Psoas muscle (tissue), 7 donors: ENCODE measurements at regions not wholly inside any gene's neighbourhood (a gene's known extent, or its start where the extent isn't known, plus 50 kb on each side); places are given as distances from the start of the nearest gene placed in this dataset.

Source experiments
- ATAC-seq, 4 donors: fragments of 200-7000 bp; cut with Tn5 transposase; one replicate each; pipeline ENCODE4 v1.9.1; 2020; ENCODE audit warnings: moderate library complexity in 3 of 4, mild to moderate bottlenecking in 2 of 4
- DNase-seq, 2 donors: peaks; one replicate each; pipeline ENCODE4 v3.0.0-alpha.2; 2020
- H3K27ac ChIP-seq: fragments of 200-600 bp; one replicate; pipeline ENCODE4 v1.8.0; 2022
- H3K27me3 ChIP-seq, 3 donors: fragments of 200-600 bp in 1 of 3; one replicate each; pipeline versions ENCODE4 v1.6.1 to v1.8.0; 2013 to 2022; ENCODE audit warnings: low read length in 2 of 3, mild to moderate bottlenecking in 2 of 3, moderate library complexity in 1 of 3; ENCODE audit not compliant: insufficient read depth in 3 of 3
- H3K36me3 ChIP-seq, 2 donors: fragments of 200-600 bp in 1 of 2; one replicate each; pipeline versions ENCODE4 v1.6.1 to v1.8.0; 2013 to 2022; ENCODE audit warnings: low read depth in 1 of 2, mild to moderate bottlenecking in 1 of 2, moderate library complexity in 1 of 2; ENCODE audit not compliant: insufficient read depth in 1 of 2
- H3K4me1 ChIP-seq: fragments of 200-600 bp; one replicate; pipeline ENCODE4 v1.8.0; 2022
- H3K4me3 ChIP-seq: fragments of 200-600 bp; one replicate; pipeline ENCODE4 v1.8.0; 2022; ENCODE audit warnings: mild to moderate bottlenecking
- H3K9me3 ChIP-seq: fragments of 200-600 bp; one replicate; pipeline ENCODE4 v1.8.0; 2022
- CTCF ChIP-seq: fragments of 200-600 bp; IDR thresholded peaks from one replicate; pipeline ENCODE4 v1.8.0; 2022; ENCODE audit warnings: antibody characterized with exemption
- WGBS, 3 donors: extraction: QIAGEN DNeasy Blood & Tissue Kit; methylation state at CpG; one replicate each; pipeline versions ENCODE4 v1.1.6 to v1.1.7; 2013; 5-methylcytosine and 5-hydroxymethylcytosine counted together
- intact Hi-C, 2 donors: fragments of 100-400 bp; cut with DNase I; formaldehyde crosslinking; loops; one replicate each; pipeline versions ENCODE4 v1.11.0 to v1.14.2; 2022
- donor health status: healthy with polysubstance abuse.
- donor health status: DM: no; HTN: no; CAD: no; lungs with moderate emphysema.
- donor health status: Bipolar disorder and iron deficiency.
- donor health status: healthy.
- donor health status: DM: yes; HTN: yes; CAD: no.
- donor health status: DM: no; HTN: no; CAD: no.
- donor health status: DM: yes; HTN: yes; CAD: no.

DNA sequence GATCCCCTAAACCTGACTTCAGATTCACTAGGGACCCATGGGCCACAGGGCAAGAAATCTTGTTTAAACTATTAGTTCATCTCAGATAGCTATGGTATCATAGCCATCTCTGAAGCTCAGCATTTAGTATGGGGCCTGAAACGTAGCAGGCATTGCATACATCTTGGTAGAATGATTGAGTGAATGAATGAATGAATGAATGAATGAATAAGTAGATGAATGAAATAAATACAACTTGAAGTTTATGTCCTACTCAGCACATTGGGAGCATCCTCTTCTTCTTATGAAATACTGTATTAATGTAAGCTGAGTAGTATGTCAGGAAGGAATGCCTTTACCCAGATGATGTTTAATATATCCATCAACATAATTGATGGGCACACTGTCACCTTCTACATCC, 175.4 kb upstream of the EEA1 start:
- no peaks in the 10 kb centered on the region for H3K36me3 ChIP-seq
- peaks cover 2% of the 10 kb centered on the region for H3K4me1 ChIP-seq
- no peaks in the 10 kb centered on the region for H3K9me3 ChIP-seq
- DNase-seq: no peak
- TF ChIP-seq CTCF: no peak
- no peaks in the 10 kb centered on the region for H3K27me3 ChIP-seq
- no peak overlapping the region for H3K27ac ChIP-seq
- ATAC-seq: no peak
- 89 to 94% (median 91%) methylated on average over 1 of the region's 1 CpG for WGBS, 3 donors
- no peak overlapping the region for H3K4me3 ChIP-seq
- intact Hi-C loops: no loop called here

DNA sequence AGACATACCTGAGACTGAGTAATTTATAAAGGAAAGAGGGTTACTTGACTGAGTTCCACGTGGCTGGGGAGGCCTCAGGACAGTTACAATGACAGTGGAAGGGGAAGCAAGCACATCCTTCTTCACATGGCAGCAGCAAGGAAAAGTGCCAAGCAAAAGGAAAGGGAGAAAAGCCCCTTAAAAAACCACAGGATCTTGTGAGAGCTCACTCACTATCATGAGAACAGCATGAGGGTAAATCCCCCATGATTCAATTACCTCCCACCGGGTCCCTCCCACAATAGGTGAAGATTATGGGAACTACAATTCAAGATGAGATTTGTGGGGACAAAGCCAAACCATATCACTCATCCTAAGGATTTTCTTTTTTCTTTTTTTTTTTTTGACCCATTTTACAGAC, 177.8 kb upstream of the EEA1 start:
- DNase-seq: no peak
- intact Hi-C loops: no loop called here
- peaks cover 2% of the 10 kb centered on the region for H3K4me1 ChIP-seq
- no peaks in the 10 kb centered on the region for H3K9me3 ChIP-seq
- no peaks in the 10 kb centered on the region for H3K27me3 ChIP-seq
- no peak overlapping the region for H3K27ac ChIP-seq
- no peak for ATAC-seq
- H3K4me3 ChIP-seq: no peak overlapping the region
- no peaks in the 10 kb centered on the region for H3K36me3 ChIP-seq
- no peak for TF ChIP-seq CTCF
- WGBS, 3 donors: 78 to 79% (median 78%) methylated on average over 2 of the region's 2 CpGs

- DNase-seq: no peak
- no peak overlapping the region for H3K27ac ChIP-seq
- no peaks in the 10 kb centered on the region for H3K27me3 ChIP-seq
- no peak for TF ChIP-seq CTCF
- no peaks in the 10 kb centered on the region for H3K4me1 ChIP-seq
- H3K9me3 ChIP-seq: no peaks in the 10 kb centered on the region
- no peak for ATAC-seq
- intact Hi-C loops: no loop called here
- H3K4me3 ChIP-seq: no peak overlapping the region
- no peaks in the 10 kb centered on the region for H3K36me3 ChIP-seq
- 61 to 90% (median 63%) methylated on average over 5 of the region's 5 CpGs for WGBS, 3 donors
Measured at GRCh38 chr12:93107514-93108312, 178.6 kb upstream of the EEA1 start.

GRCh38 chr12:93108985-93109384, 179.9 kb upstream of the EEA1 start:
- ATAC-seq (no peak), DNase-seq (no peak)
- Histone ChIP-seq H3K4me3 (no peak overlapping the region), H3K4me1 (peaks cover 3% of the 10 kb centered on the region), H3K9me3 (no peaks in the 10 kb centered on the region), H3K36me3 (no peaks in the 10 kb centered on the region), H3K27ac (no peak overlapping the region), H3K27me3 (no peaks in the 10 kb centered on the region)
- TF ChIP-seq CTCF: no peak
- 45 to 55% (median 48%) methylated on average over 3 of the region's 3 CpGs for WGBS, 3 donors
- intact Hi-C loops: no loop called here
